AG04449 (cell line): ENCODE measurements at regions not wholly inside any gene's neighbourhood (a gene's known extent, or its start where the extent isn't known, plus 50 kb on each side); places are given as distances from the start of the nearest gene placed in this dataset.

Experiments
- CTCF ChIA-PET: fragments of 350-600 bp; formaldehyde crosslinking; extraction: SDS; loops from one replicate; lab custom pipeline; 2021; ENCODE audit warnings: antibody characterized with exemption; lab: Yijun Ruan, JAX
- POLR2A ChIA-PET: fragments of 400-600, 350-600 bp; formaldehyde crosslinking; extraction: SDS; loops from one replicate; lab custom pipeline; 2020; ENCODE audit warnings: antibody characterized with exemption, inconsistent platforms; lab: Yijun Ruan, JAX
- DNase-seq: peaks from one replicate; pipeline ENCODE4 v3.0.0-alpha.2; 2010; ENCODE audit warnings: low read depth, low spot score
- H3K4me3 ChIP-seq: 2 replicates; pipeline ENCODE4 v1.5.1; 2011; ENCODE audit warnings: low read depth, mild to moderate bottlenecking, control low read depth, low read length
- TF ChIP-seq, protein P1 (sequence below): IDR thresholded peaks from one replicate; pipeline ENCODE4 v1.5.1; 2011; ENCODE audit warnings: mild to moderate bottlenecking, moderate library complexity, low read length, control low read depth, inconsistent platforms; ENCODE audit not compliant: insufficient read depth; ENCODE audit errors: missing control alignments

- H3K4me3 ChIP-seq, result no peak overlapping the region
- ChIA-PET CTCF (interaction anchor here (1.2 to 3.9 kb wide), 2 partner anchors 8 to 10 kb away, joined by 7 to 39 read pairs; no protein-coding TSS in a partner anchor), POLR2A (no interaction called here)
- no peak for DNase-seq
- TF ChIP-seq, protein P1, sequence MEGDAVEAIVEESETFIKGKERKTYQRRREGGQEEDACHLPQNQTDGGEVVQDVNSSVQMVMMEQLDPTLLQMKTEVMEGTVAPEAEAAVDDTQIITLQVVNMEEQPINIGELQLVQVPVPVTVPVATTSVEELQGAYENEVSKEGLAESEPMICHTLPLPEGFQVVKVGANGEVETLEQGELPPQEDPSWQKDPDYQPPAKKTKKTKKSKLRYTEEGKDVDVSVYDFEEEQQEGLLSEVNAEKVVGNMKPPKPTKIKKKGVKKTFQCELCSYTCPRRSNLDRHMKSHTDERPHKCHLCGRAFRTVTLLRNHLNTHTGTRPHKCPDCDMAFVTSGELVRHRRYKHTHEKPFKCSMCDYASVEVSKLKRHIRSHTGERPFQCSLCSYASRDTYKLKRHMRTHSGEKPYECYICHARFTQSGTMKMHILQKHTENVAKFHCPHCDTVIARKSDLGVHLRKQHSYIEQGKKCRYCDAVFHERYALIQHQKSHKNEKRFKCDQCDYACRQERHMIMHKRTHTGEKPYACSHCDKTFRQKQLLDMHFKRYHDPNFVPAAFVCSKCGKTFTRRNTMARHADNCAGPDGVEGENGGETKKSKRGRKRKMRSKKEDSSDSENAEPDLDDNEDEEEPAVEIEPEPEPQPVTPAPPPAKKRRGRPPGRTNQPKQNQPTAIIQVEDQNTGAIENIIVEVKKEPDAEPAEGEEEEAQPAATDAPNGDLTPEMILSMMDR, result no peak
Observed at GRCh38 chr1:50335036-50335435, 88.2 kb downstream of the DMRTA2 start.

GRCh38 chr1:50333595-50333974 is 89.7 kb downstream of the DMRTA2 start:
- peak overlapping the region; percentile 51 for H3K4me3 ChIP-seq
- POLR2A ChIA-PET, result no interaction called here
- DNase-seq, result no peak
- TF ChIP-seq, protein P1, result peak; percentile 79
- CTCF ChIA-PET, result interaction anchor here (0.7 to 3.9 kb wide), 15 partner anchors 8 to 1834 kb away, joined by 3 to 39 read pairs (median 3); no protein-coding TSS in a partner anchor

- CTCF ChIA-PET, result interaction anchor here (0.7 to 3.9 kb wide), 16 partner anchors 8 to 1833 kb away, joined by 3 to 39 read pairs (median 3); no protein-coding TSS in a partner anchor
- no peak for DNase-seq
- H3K4me3 ChIP-seq, result peak overlapping the region; percentile 51
- POLR2A ChIA-PET, result no interaction called here
- TF ChIP-seq, protein P1, result peak; percentile 79
Observed at GRCh38 chr1:50332941-50333594, 90.2 kb downstream of the DMRTA2 start.

- ChIA-PET POLR2A (no interaction called here), CTCF (no interaction called here)
- H3K4me3 ChIP-seq, result no peak overlapping the region
- TF ChIP-seq, protein P1, result no peak
- no peak for DNase-seq
Observed at GRCh38 chr1:50329332-50329932, 93.8 kb downstream of the DMRTA2 start.

- POLR2A ChIA-PET, result no interaction called here
Observed at GRCh38 chr1:50328552-50328951, 94.7 kb downstream of the DMRTA2 start.

GRCh38 chr1:50326026-50326425 is 97.2 kb downstream of the DMRTA2 start:
- DNase-seq, result no peak
- ChIA-PET POLR2A (no interaction called here), CTCF (interaction anchor here (1.4 to 1.8 kb wide), 2 partner anchors 9 to 16 kb away, joined by 3 to 7 read pairs; no protein-coding TSS in a partner anchor)
- H3K4me3 ChIP-seq, result no peak overlapping the region
- TF ChIP-seq, protein P1, result no peak

More at GRCh38 chr1:50328552-50328951, 94.7 kb downstream of the DMRTA2 start:
- DNase-seq, result no peak
- TF ChIP-seq, protein P1, result no peak
- CTCF ChIA-PET, result no interaction called here
- H3K4me3 ChIP-seq, result no peak overlapping the region
